IMR-90 (cell line): ENCODE measurements at regions not wholly inside any gene's neighbourhood (a gene's known extent, or its start where the extent isn't known, plus 50 kb on each side); places are given as distances from the start of the nearest gene placed in this dataset.

Experiments used
- ATAC-seq: fragments of 200-7000 bp; cut with Tn5 transposase; 2 replicates; pipeline ENCODE4 v1.9.1; 2020; ENCODE audit warnings: low read depth, mild to moderate bottlenecking, moderate library complexity
- BruUV-seq: library from RNA; stranded (reverse); fragments of 400-500 nt; replicated peaks from 2 replicates; lab custom pipeline; 2021; lab: Mats Ljungman, UMichigan
- CTCF ChIA-PET: fragments of 300-600 bp; formaldehyde crosslinking; extraction: SDS; loops from one replicate; lab custom pipeline; 2021; ENCODE audit warnings: antibody characterized with exemption; lab: Yijun Ruan, JAX
- POLR2A ChIA-PET: fragments of 300-600 bp; sonication (Branson Sonifier 250); formaldehyde crosslinking; loops from one replicate; lab custom pipeline; 2022; ENCODE audit warnings: antibody characterized with exemption; ENCODE audit not compliant: unreplicated experiment; lab: Charles Lee
- DNase-seq: peaks from one replicate; pipeline ENCODE4 v3.0.0; 2013
- H2AFZ ChIP-seq: replicated peaks from 2 replicates; pipeline ENCODE3; 2013; ENCODE audit warnings: low read length, mild to moderate bottlenecking; ENCODE audit not compliant: poor library complexity
- H2AK5ac ChIP-seq: 2 replicates; pipeline ENCODE4 v1.6.1; 2013; ENCODE audit warnings: low read depth, low read length, inconsistent platforms
- H2AK9ac ChIP-seq: replicated peaks from 2 replicates; pipeline ENCODE3; 2013; ENCODE audit warnings: mild to moderate bottlenecking, low read depth, low read length, moderate library complexity; ENCODE audit not compliant: poor library complexity
- H2BK120ac ChIP-seq: 2 replicates; pipeline ENCODE4 v1.6.1; 2013; ENCODE audit warnings: low read depth, low read length, inconsistent platforms
- H2BK15ac ChIP-seq: 3 replicates; pipeline ENCODE4 v1.6.1; 2013; ENCODE audit warnings: low read depth, low read length, inconsistent platforms
- H2BK20ac ChIP-seq: 2 replicates; pipeline ENCODE4 v1.6.1; 2013; ENCODE audit warnings: low read depth, mild to moderate bottlenecking, inconsistent platforms, low read length, moderate library complexity
- H2BK5ac ChIP-seq: 2 replicates; pipeline ENCODE4 v1.6.1; 2013; ENCODE audit warnings: mild to moderate bottlenecking, low read depth, low read length, inconsistent platforms; ENCODE audit not compliant: poor library complexity, severe bottlenecking
- H3K14ac ChIP-seq: replicated peaks from 2 replicates; pipeline ENCODE4 v1.6.1; 2013; ENCODE audit warnings: low read depth, low read length, inconsistent platforms
- H3K18ac ChIP-seq: 2 replicates; pipeline ENCODE4 v1.6.1; 2013; ENCODE audit warnings: low read depth, low read length, control low read depth
- H3K23ac ChIP-seq: 2 replicates; pipeline ENCODE4 v1.6.1; 2013; ENCODE audit warnings: low read depth, low read length, inconsistent platforms
- H3K27ac ChIP-seq: 2 replicates; pipeline ENCODE4 v1.5.1; 2013; ENCODE audit warnings: mild to moderate bottlenecking, control low read depth, low read length; ENCODE audit not compliant: insufficient read depth
- H3K27me3 ChIP-seq: 2 replicates; pipeline ENCODE4 v1.6.1; 2013; ENCODE audit warnings: low read length; ENCODE audit not compliant: control insufficient read depth, insufficient read depth
- H3K36me3 ChIP-seq: 2 replicates; pipeline ENCODE4 v1.6.1; 2013; ENCODE audit warnings: low read length, mixed read lengths; ENCODE audit not compliant: control insufficient read depth, insufficient read depth
- H3K4ac ChIP-seq: 2 replicates; pipeline ENCODE4 v1.6.1; 2013; ENCODE audit warnings: low read depth, low read length, inconsistent platforms
- H3K4me1 ChIP-seq: 2 replicates; pipeline ENCODE4 v1.6.1; 2013; ENCODE audit warnings: low read length, mixed read lengths; ENCODE audit not compliant: control insufficient read depth, insufficient read depth
- H3K4me2 ChIP-seq: 2 replicates; pipeline ENCODE4 v1.6.1; 2013; ENCODE audit warnings: low read depth, mild to moderate bottlenecking, control low read depth, low read length, moderate library complexity
- H3K4me3 ChIP-seq: 2 replicates; pipeline ENCODE4 v1.5.1; 2013; ENCODE audit warnings: low read depth, mild to moderate bottlenecking, control low read depth, low read length, moderate library complexity; ENCODE audit not compliant: insufficient read depth
- H3K56ac ChIP-seq: 2 replicates; pipeline ENCODE4 v1.6.1; 2013; ENCODE audit warnings: low read length, inconsistent platforms; ENCODE audit not compliant: insufficient read depth; ENCODE audit errors: extremely low read depth
- H3K79me1 ChIP-seq, 2 experiments: 2 replicates each; pipeline ENCODE4 v1.6.1; 2013; ENCODE audit warnings: low read length in 2 of 2, inconsistent platforms in 1 of 2, low read depth in 1 of 2
- H3K9ac ChIP-seq: 2 replicates; pipeline ENCODE4 v1.6.1; 2013; ENCODE audit warnings: low read depth, low read length, control low read depth
- H3K9me1 ChIP-seq: 2 replicates; pipeline ENCODE4 v1.6.1; 2013; ENCODE audit warnings: low read length, inconsistent platforms; ENCODE audit not compliant: insufficient read depth
- H3K9me3 ChIP-seq: 2 replicates; pipeline ENCODE4 v1.6.1; 2013; ENCODE audit warnings: low read length; ENCODE audit not compliant: control insufficient read depth, insufficient read depth
- H4K20me1 ChIP-seq: 2 replicates; pipeline ENCODE4 v1.6.1; 2013; ENCODE audit warnings: low read length, inconsistent platforms; ENCODE audit not compliant: insufficient read depth
- H4K5ac ChIP-seq: 2 replicates; pipeline ENCODE4 v1.6.1; 2013; ENCODE audit warnings: mild to moderate bottlenecking, low read depth, low read length, control low read depth
- H4K8ac ChIP-seq, 2 experiments: 2 replicates each; pipeline ENCODE4 v1.6.1; 2013; ENCODE audit warnings: low read depth in 2 of 2, low read length in 2 of 2, control low read depth in 1 of 2, inconsistent platforms in 1 of 2
- H4K91ac ChIP-seq: 2 replicates; pipeline ENCODE4 v1.6.1; 2013; ENCODE audit warnings: low read depth, low read length, inconsistent platforms; ENCODE audit not compliant: insufficient read depth
- BHLHE40 ChIP-seq: fragments of 150-350 bp; IDR thresholded peaks from 2 replicates; pipeline ENCODE4 v1.6.1; 2016; ENCODE audit warnings: mild to moderate bottlenecking, low read depth, low read length
- CTCF ChIP-seq: conservative IDR thresholded peaks from 2 replicates; pipeline ENCODE4 v1.5.1; 2012; ENCODE audit warnings: mild to moderate bottlenecking, low read depth, low read length, improper control_type of control experiment
- ELK1 ChIP-seq: fragments of 150-350 bp; IDR thresholded peaks from 2 replicates; pipeline ENCODE4 v1.6.1; 2016; ENCODE audit warnings: low read depth, mild to moderate bottlenecking, low read length, moderate library complexity, borderline replicate concordance
- FOS ChIP-seq: fragments of 150-350 bp; IDR thresholded peaks from 2 replicates; pipeline ENCODE4 v1.6.1; 2016; ENCODE audit warnings: low read depth, low read length
- MAFK ChIP-seq: IDR thresholded peaks from 2 replicates; pipeline ENCODE4 v1.6.1; 2012; ENCODE audit warnings: low read depth, low read length, improper control_type of control experiment
- MAZ ChIP-seq: IDR thresholded peaks from 2 replicates; pipeline ENCODE4 v1.6.1; 2012; ENCODE audit warnings: low read depth, mild to moderate bottlenecking, low read length, improper control_type of control experiment, moderate library complexity, borderline replicate concordance
- NFE2L2 ChIP-seq: fragments of 150-350 bp; IDR thresholded peaks from 2 replicates; pipeline ENCODE4 v1.6.1; 2016; ENCODE audit warnings: low read depth, mild to moderate bottlenecking, low read length
- POLR2A ChIP-seq: IDR thresholded peaks from 2 replicates; pipeline ENCODE4 v1.6.1; 2012; ENCODE audit warnings: mild to moderate bottlenecking, low read depth, low read length
- RAD21 ChIP-seq: IDR thresholded peaks from 2 replicates; pipeline ENCODE4 v1.6.1; 2012; ENCODE audit warnings: low read length, improper control_type of control experiment
- RCOR1 ChIP-seq: IDR thresholded peaks from 2 replicates; pipeline ENCODE4 v1.6.1; 2012; ENCODE audit warnings: mild to moderate bottlenecking, low read length, improper control_type of control experiment; ENCODE audit not compliant: insufficient replicate concordance
- RFX5 ChIP-seq: IDR thresholded peaks from 2 replicates; pipeline ENCODE4 v1.8.0; 2012; ENCODE audit warnings: low read depth, mild to moderate bottlenecking, low read length, moderate library complexity
- SMC3 ChIP-seq: fragments of 150-350 bp; IDR thresholded peaks from 2 replicates; pipeline ENCODE4 v1.6.1; 2016; ENCODE audit warnings: low read depth, mild to moderate bottlenecking, antibody characterized with exemption, low read length, moderate library complexity
- USF2 ChIP-seq: fragments of 150-350 bp; IDR thresholded peaks from 2 replicates; pipeline ENCODE4 v1.6.1; 2017; ENCODE audit warnings: mild to moderate bottlenecking, antibody characterized with exemption, low read length, low read depth
- WGBS, 2 experiments: methylation state at CpG; one replicate each; pipeline versions ENCODE4 v1.1.5 to v1.1.7; 2013; ENCODE audit warnings: missing lambda C conversion rate in 2 of 2; ENCODE audit not compliant: insufficient read length in 1 of 2; ENCODE audit errors: extremely low coverage in 2 of 2; 5-methylcytosine and 5-hydroxymethylcytosine counted together
- dilution Hi-C: fragments of 300-500 bp; cut with HindIII; formaldehyde crosslinking; loops from one replicate; pipeline ENCODE4 v1.14.3; 2018; ENCODE audit warnings: low sequenced_read_pairs; ENCODE audit not compliant: unreplicated experiment
- in situ Hi-C: fragments of 300-500 bp; cut with MboI; formaldehyde crosslinking; loops from 3 replicates; pipeline ENCODE4 v1.14.3; 2019; ENCODE audit warnings: low sequenced_read_pairs, inconsistent platforms, mixed read lengths
- intact Hi-C: fragments of 100-400 bp; cut with micrococcal nuclease; formaldehyde crosslinking; loops from 2 replicates; pipeline ENCODE4 v1.10.0; 2022

GRCh38 chr14:51484485-51484884, 167.2 kb upstream of the FRMD6 start:
- Histone ChIP-seq H3K4ac (no peak overlapping the region), H3K4me2 (no peak overlapping the region), H4K5ac (no peak overlapping the region), H3K27ac (no peak overlapping the region), H2AK9ac (no peak overlapping the region), H3K9ac (no peak overlapping the region), H4K91ac (no peak overlapping the region), H4K20me1 (no peaks in the 10 kb centered on the region), H3K9me1 (peaks cover 1% of the 10 kb centered on the region; the same call in 1 of the 2 replicates), H2AFZ (no peak overlapping the region), H3K14ac (no peak overlapping the region), H2BK15ac (no peak overlapping the region), H3K23ac (no peak overlapping the region), H4K8ac (no peak overlapping the region), H3K4me1 (peaks cover 8% of the 10 kb centered on the region), H3K18ac (no peak overlapping the region), H3K79me1 (no peaks in the 10 kb centered on the region), H2BK20ac (no peak overlapping the region), H2BK5ac (no peak overlapping the region), H3K56ac (no peak overlapping the region), H3K4me3 (no peak overlapping the region), H3K27me3 (no peaks in the 10 kb centered on the region), H2AK5ac (no peak overlapping the region), H3K36me3 (no peaks in the 10 kb centered on the region), H3K9me3 (no peaks in the 10 kb centered on the region), H2BK120ac (no peak overlapping the region)
- TF ChIP-seq BHLHE40 (no peak), RFX5 (no peak), MAZ (no peak), ELK1 (no peak), RCOR1 (no peak), POLR2A (no peak), CTCF (no peak), NFE2L2 (no peak), USF2 (no peak), FOS (no peak), RAD21 (no peak), SMC3 (no peak), MAFK (no peak)
- dilution Hi-C loops (no loop called here), intact Hi-C loops (no loop called here), in situ Hi-C loops (no loop called here)
- DNase-seq (no peak), ATAC-seq (no peak)
- BruUV-seq = no TSS peak
- WGBS, 2 experiments = no CpG with 5 or more reads among the region's 2 CpGs
- ChIA-PET POLR2A (no interaction called here), CTCF (no interaction called here)
